Hepatocyte (in vitro differentiated cells): ENCODE measurements at regions not wholly inside any gene's neighbourhood (a gene's known extent, or its start where the extent isn't known, plus 50 kb on each side); places are given as distances from the start of the nearest gene placed in this dataset.

Experiments used
- CTCF ChIP-seq: fragments of 200-600 bp; sonication (generic); IDR thresholded peaks from 2 replicates; pipeline ENCODE4 v1.5.1; 2016; ENCODE audit warnings: antibody characterized with exemption, mild to moderate bottlenecking; ENCODE audit not compliant: poor library complexity
- EZH2 ChIP-seq: fragments of 200-600 bp; sonication (generic); IDR thresholded peaks from 2 replicates; pipeline ENCODE4 v1.6.1; 2016; ENCODE audit warnings: antibody characterized with exemption, mild to moderate bottlenecking, borderline replicate concordance
- EZH2phosphoT487 ChIP-seq: fragments of 200-600 bp; sonication (generic); IDR thresholded peaks from one replicate; pipeline ENCODE4 v1.6.1; 2018; ENCODE audit warnings: antibody characterized with exemption, mild to moderate bottlenecking, low read depth, moderate library complexity; ENCODE audit not compliant: unreplicated experiment, severe bottlenecking

GRCh38 chr5:91794455-91794854 lies 411.3 kb upstream of the ARRDC3 start:
- no peak for TF ChIP-seq CTCF
- no peak for TF ChIP-seq EZH2
- no peak for TF ChIP-seq EZH2phosphoT487
